ENCODE measurements at regions not wholly inside any gene's neighbourhood (a gene's known extent, or its start where the extent isn't known, plus 50 kb on each side); places are given as distances from the start of the nearest gene placed in this dataset.

DNA sequence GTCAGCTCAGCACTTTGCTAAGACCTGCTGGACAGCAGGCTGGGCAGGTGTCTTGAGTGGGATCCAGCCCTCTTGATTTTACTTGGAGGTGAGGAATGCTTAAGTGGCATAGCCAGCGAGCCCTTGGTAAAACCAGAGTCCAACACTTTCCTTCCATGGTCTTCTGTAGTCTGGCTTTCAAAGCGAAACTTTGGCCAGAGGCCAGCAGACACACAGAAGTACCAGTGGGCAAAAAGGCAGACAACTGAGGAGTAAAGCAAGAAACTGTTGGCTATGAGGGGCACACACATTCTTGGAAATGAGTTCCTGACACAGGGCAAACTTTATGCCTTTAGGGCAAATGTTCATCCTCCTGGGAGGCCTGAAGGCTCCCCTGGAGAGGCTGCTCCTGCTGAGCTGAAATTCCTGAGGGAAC lies 281.0 kb upstream of the POU3F1 start:
- no peak overlapping the region for H2AK5ac ChIP-seq (ENCODE audit: low read length)
- H3K79me1 ChIP-seq (ENCODE audit: low read length) = no peaks in the 10 kb centered on the region
- H2BK5ac ChIP-seq (ENCODE audit: low read length) = no peak overlapping the region
- no peak overlapping the region for H3K9ac ChIP-seq (ENCODE audit: low read length)
- H3K18ac ChIP-seq (ENCODE audit: low read length) = no peak overlapping the region
- peak; percentile 4 for DNase-seq
- H3K27me3 ChIP-seq (ENCODE audit: insufficient read depth, low read length, poor library complexity) = no peaks in the 10 kb centered on the region
- H4K8ac ChIP-seq (ENCODE audit: low read depth, low read length) = no peak overlapping the region
- H3K4me3 ChIP-seq (ENCODE audit: low read length) = no peak overlapping the region
- H4K5ac ChIP-seq (ENCODE audit: low read length) = no peak overlapping the region
- no peaks in the 10 kb centered on the region for H3K4me1 ChIP-seq (ENCODE audit: control insufficient read depth, low read depth, low read length)
- H2BK120ac ChIP-seq (ENCODE audit: low read depth, low read length) = no peak overlapping the region
- no peak overlapping the region for H3K27ac ChIP-seq (ENCODE audit: low read depth, low read length)
- no peak overlapping the region for H3K23ac ChIP-seq (ENCODE audit: low read length)
- no CpG with 5 or more reads among the region's 2 CpGs for WGBS (ENCODE audit: extremely low coverage, insufficient coverage, low lambda C conversion rate)
- no peak overlapping the region for H3K4ac ChIP-seq (ENCODE audit: low read depth, low read length)
- no peaks in the 10 kb centered on the region for H3K79me2 ChIP-seq (ENCODE audit: control insufficient read depth, insufficient read depth, low read length)
- no peak overlapping the region for H3K56ac ChIP-seq (ENCODE audit: low read length)
- H2BK15ac ChIP-seq (replicated peaks; ENCODE audit: low read depth) = no peak overlapping the region
- H3K36me3 ChIP-seq (ENCODE audit: control insufficient read depth, insufficient read depth, low read length) = no peaks in the 10 kb centered on the region
- H3K4me2 ChIP-seq (ENCODE audit: low read length) = no peak overlapping the region

DNA sequence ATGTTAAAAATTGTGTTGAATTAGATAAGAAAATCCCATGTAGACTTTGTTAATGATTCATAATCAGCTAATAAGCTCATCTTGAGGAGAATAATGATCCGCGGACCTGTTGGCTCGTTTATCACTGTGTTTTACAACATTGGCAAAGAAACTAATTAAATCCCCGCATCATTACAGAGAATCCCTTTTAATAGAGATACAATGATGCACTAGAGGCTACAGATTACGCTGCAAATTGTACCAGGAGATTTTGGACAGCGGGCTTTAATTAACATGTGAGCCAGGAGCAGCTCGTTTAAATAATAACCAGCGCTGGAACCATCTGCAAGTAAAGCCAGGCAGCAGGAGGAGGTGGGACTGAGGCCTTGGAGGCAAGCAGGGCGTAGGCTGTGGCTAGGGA lies 280.3 kb upstream of the POU3F1 start:
- Histone ChIP-seq H3K4ac (ENCODE audit: low read depth, low read length) (no peak overlapping the region), H3K79me1 (ENCODE audit: low read length) (no peaks in the 10 kb centered on the region), H3K79me2 (ENCODE audit: control insufficient read depth, insufficient read depth, low read length) (no peaks in the 10 kb centered on the region), H3K23ac (ENCODE audit: low read length) (no peak overlapping the region), H3K18ac (ENCODE audit: low read length) (no peak overlapping the region), H2BK15ac (replicated peaks; ENCODE audit: low read depth) (no peak overlapping the region), H3K4me3 (ENCODE audit: low read length) (no peak overlapping the region), H3K27ac (ENCODE audit: low read depth, low read length) (no peak overlapping the region), H4K5ac (ENCODE audit: low read length) (no peak overlapping the region), H3K4me1 (ENCODE audit: control insufficient read depth, low read depth, low read length) (no peaks in the 10 kb centered on the region), H3K36me3 (ENCODE audit: control insufficient read depth, insufficient read depth, low read length) (no peaks in the 10 kb centered on the region), H3K27me3 (ENCODE audit: insufficient read depth, low read length, poor library complexity) (no peaks in the 10 kb centered on the region), H3K56ac (ENCODE audit: low read length) (no peak overlapping the region), H2BK120ac (ENCODE audit: low read depth, low read length) (no peak overlapping the region), H3K9ac (ENCODE audit: low read length) (no peak overlapping the region), H2BK5ac (ENCODE audit: low read length) (no peak overlapping the region), H2AK5ac (ENCODE audit: low read length) (no peak overlapping the region), H4K8ac (ENCODE audit: low read depth, low read length) (no peak overlapping the region), H3K4me2 (ENCODE audit: low read length) (no peak overlapping the region)
- no peak for DNase-seq
- WGBS (ENCODE audit: extremely low coverage, insufficient coverage, low lambda C conversion rate) = no CpG with 5 or more reads among the region's 9 CpGs

DNA sequence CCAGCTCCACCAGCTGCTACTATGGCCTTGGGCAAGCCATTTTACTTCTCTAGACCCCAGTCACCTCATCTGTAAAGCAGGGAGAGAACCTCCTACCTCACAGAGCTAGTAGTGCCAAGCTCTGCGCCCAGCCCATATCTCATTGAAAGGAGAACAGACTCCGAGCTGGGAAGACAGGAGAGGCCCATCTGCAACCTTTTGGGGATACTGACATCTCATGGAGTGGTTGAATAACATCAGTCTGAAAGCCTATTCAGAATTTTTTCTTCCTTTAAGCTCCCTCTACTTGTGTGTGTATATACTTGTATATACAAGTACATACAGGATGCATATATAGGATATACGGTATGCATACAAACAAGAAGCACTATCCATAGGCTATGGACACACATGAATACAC lies 279.5 kb upstream of the POU3F1 start:
- H4K8ac ChIP-seq (ENCODE audit: low read depth, low read length) = no peak overlapping the region
- H3K27me3 ChIP-seq (ENCODE audit: insufficient read depth, low read length, poor library complexity) = no peaks in the 10 kb centered on the region
- DNase-seq = no peak
- H3K4me2 ChIP-seq (ENCODE audit: low read length) = no peak overlapping the region
- H3K4me3 ChIP-seq (ENCODE audit: low read length) = no peak overlapping the region
- H3K36me3 ChIP-seq (ENCODE audit: control insufficient read depth, insufficient read depth, low read length) = no peaks in the 10 kb centered on the region
- H3K79me2 ChIP-seq (ENCODE audit: control insufficient read depth, insufficient read depth, low read length) = no peaks in the 10 kb centered on the region
- no peak overlapping the region for H3K56ac ChIP-seq (ENCODE audit: low read length)
- no CpG with 5 or more reads among the region's 3 CpGs for WGBS (ENCODE audit: extremely low coverage, insufficient coverage, low lambda C conversion rate)
- H3K23ac ChIP-seq (ENCODE audit: low read length) = no peak overlapping the region
- no peak overlapping the region for H2AK5ac ChIP-seq (ENCODE audit: low read length)
- H4K5ac ChIP-seq (ENCODE audit: low read length) = no peak overlapping the region
- H3K4ac ChIP-seq (ENCODE audit: low read depth, low read length) = no peak overlapping the region
- no peak overlapping the region for H3K9ac ChIP-seq (ENCODE audit: low read length)
- no peaks in the 10 kb centered on the region for H3K79me1 ChIP-seq (ENCODE audit: low read length)
- no peaks in the 10 kb centered on the region for H3K4me1 ChIP-seq (ENCODE audit: control insufficient read depth, low read depth, low read length)
- no peak overlapping the region for H2BK120ac ChIP-seq (ENCODE audit: low read depth, low read length)
- no peak overlapping the region for H3K18ac ChIP-seq (ENCODE audit: low read length)
- H2BK15ac ChIP-seq (replicated peaks; ENCODE audit: low read depth) = no peak overlapping the region
- H2BK5ac ChIP-seq (ENCODE audit: low read length) = no peak overlapping the region
- no peak overlapping the region for H3K27ac ChIP-seq (ENCODE audit: low read depth, low read length)

DNA sequence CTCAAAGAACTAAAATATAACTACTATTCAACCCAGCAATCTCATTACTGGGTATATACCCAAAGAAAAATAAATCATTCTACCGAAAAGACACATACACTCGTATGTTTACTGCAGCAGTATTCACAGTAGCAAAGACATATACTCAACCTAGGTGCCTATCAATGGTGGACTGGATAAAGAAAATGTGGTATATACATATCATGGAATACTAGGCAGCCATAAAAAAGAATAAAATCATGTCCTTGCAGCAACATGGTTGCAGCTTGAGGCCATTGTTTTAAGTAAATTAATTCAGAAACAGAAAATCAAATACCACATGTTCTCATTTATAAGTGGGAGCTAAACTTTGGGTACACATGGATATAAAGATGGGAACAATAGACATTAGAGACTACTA lies 266.2 kb upstream of the POU3F1 start:
- H3K36me3 ChIP-seq (ENCODE audit: control insufficient read depth, insufficient read depth, low read length) = no peaks in the 10 kb centered on the region
- no peak overlapping the region for H2BK15ac ChIP-seq (replicated peaks; ENCODE audit: low read depth)
- no peak for DNase-seq
- no peak overlapping the region for H4K5ac ChIP-seq (ENCODE audit: low read length)
- H3K4me3 ChIP-seq (ENCODE audit: low read length) = no peak overlapping the region
- no peaks in the 10 kb centered on the region for H3K79me2 ChIP-seq (ENCODE audit: control insufficient read depth, insufficient read depth, low read length)
- H3K79me1 ChIP-seq (ENCODE audit: low read length) = no peaks in the 10 kb centered on the region
- H3K9ac ChIP-seq (ENCODE audit: low read length) = no peak overlapping the region
- WGBS (ENCODE audit: extremely low coverage, insufficient coverage, low lambda C conversion rate) = no CpG with 5 or more reads among the region's 2 CpGs
- H2BK120ac ChIP-seq (ENCODE audit: low read depth, low read length) = no peak overlapping the region
- H4K8ac ChIP-seq (ENCODE audit: low read depth, low read length) = no peak overlapping the region
- H3K23ac ChIP-seq (ENCODE audit: low read length) = no peak overlapping the region
- no peak overlapping the region for H3K4ac ChIP-seq (ENCODE audit: low read depth, low read length)
- H3K18ac ChIP-seq (ENCODE audit: low read length) = no peak overlapping the region
- no peak overlapping the region for H3K56ac ChIP-seq (ENCODE audit: low read length)
- H3K27me3 ChIP-seq (ENCODE audit: insufficient read depth, low read length, poor library complexity) = no peaks in the 10 kb centered on the region
- no peak overlapping the region for H3K4me2 ChIP-seq (ENCODE audit: low read length)
- no peaks in the 10 kb centered on the region for H3K4me1 ChIP-seq (ENCODE audit: control insufficient read depth, low read depth, low read length)
- no peak overlapping the region for H3K27ac ChIP-seq (ENCODE audit: low read depth, low read length)
- no peak overlapping the region for H2BK5ac ChIP-seq (ENCODE audit: low read length)
- H2AK5ac ChIP-seq (ENCODE audit: low read length) = no peak overlapping the region

DNA sequence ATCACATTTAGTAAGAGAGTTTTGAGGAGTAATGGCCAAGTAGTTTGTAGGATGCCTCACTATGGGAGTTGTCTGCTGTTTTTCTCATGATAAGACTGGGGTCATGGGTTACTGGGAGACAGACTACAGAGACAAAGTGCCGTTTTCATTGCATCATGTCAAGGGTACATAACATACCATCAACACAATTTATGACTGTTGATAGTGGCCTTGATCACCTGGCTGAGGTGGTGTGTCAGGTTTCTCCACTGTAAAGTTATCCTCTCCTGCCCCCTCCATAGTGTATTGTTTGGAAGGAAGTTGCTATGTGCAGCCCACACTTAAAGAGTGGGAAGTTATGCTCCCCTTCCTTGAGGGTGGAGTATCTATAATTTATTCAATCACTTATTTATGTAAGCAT lies 263.5 kb upstream of the POU3F1 start:
- no peak overlapping the region for H2BK5ac ChIP-seq (ENCODE audit: low read length)
- no peaks in the 10 kb centered on the region for H3K36me3 ChIP-seq (ENCODE audit: control insufficient read depth, insufficient read depth, low read length)
- H2AK5ac ChIP-seq (ENCODE audit: low read length) = no peak overlapping the region
- no peak overlapping the region for H4K8ac ChIP-seq (ENCODE audit: low read depth, low read length)
- no peak overlapping the region for H3K23ac ChIP-seq (ENCODE audit: low read length)
- no peak overlapping the region for H3K27ac ChIP-seq (ENCODE audit: low read depth, low read length)
- no peak overlapping the region for H3K4me3 ChIP-seq (ENCODE audit: low read length)
- H3K4me1 ChIP-seq (ENCODE audit: control insufficient read depth, low read depth, low read length) = no peaks in the 10 kb centered on the region
- no peak overlapping the region for H3K4ac ChIP-seq (ENCODE audit: low read depth, low read length)
- no peak overlapping the region for H2BK15ac ChIP-seq (replicated peaks; ENCODE audit: low read depth)
- no peak overlapping the region for H3K56ac ChIP-seq (ENCODE audit: low read length)
- no peaks in the 10 kb centered on the region for H3K79me2 ChIP-seq (ENCODE audit: control insufficient read depth, insufficient read depth, low read length)
- no CpG with 5 or more reads among the region's 1 CpG for WGBS (ENCODE audit: extremely low coverage, insufficient coverage, low lambda C conversion rate)
- no peak overlapping the region for H3K18ac ChIP-seq (ENCODE audit: low read length)
- no peak overlapping the region for H2BK120ac ChIP-seq (ENCODE audit: low read depth, low read length)
- H3K79me1 ChIP-seq (ENCODE audit: low read length) = no peaks in the 10 kb centered on the region
- no peak overlapping the region for H3K9ac ChIP-seq (ENCODE audit: low read length)
- no peak for DNase-seq
- H3K27me3 ChIP-seq (ENCODE audit: insufficient read depth, low read length, poor library complexity) = no peaks in the 10 kb centered on the region
- H4K5ac ChIP-seq (ENCODE audit: low read length) = no peak overlapping the region
- H3K4me2 ChIP-seq (ENCODE audit: low read length) = no peak overlapping the region

DNA sequence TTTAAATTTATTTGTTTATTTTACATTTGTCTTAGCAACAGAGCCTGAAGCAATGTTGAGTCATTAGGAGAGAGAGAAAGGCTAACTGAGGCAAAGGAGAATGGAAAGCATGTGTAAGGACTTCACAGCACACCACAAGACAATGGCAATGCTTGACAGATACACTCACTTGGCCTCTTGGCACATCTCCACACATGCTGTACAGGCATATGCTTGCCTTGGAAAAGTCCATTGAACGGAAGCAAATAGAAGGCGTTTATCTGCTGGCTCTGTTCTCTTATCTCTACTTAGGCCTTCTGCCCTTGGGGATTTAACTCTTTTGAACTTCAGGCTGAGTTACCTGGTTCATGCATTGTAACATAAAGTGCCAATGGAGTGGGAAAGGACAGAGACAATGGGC lies 262.2 kb upstream of the POU3F1 start:
- Histone ChIP-seq H3K18ac (ENCODE audit: low read length) (no peak overlapping the region), H3K79me2 (ENCODE audit: control insufficient read depth, insufficient read depth, low read length) (no peaks in the 10 kb centered on the region), H3K4me1 (ENCODE audit: control insufficient read depth, low read depth, low read length) (no peaks in the 10 kb centered on the region), H3K36me3 (ENCODE audit: control insufficient read depth, insufficient read depth, low read length) (no peaks in the 10 kb centered on the region), H2BK5ac (ENCODE audit: low read length) (no peak overlapping the region), H3K4ac (ENCODE audit: low read depth, low read length) (no peak overlapping the region), H3K23ac (ENCODE audit: low read length) (no peak overlapping the region), H3K4me2 (ENCODE audit: low read length) (no peak overlapping the region), H4K5ac (ENCODE audit: low read length) (peak overlapping the region; percentile 74), H2AK5ac (ENCODE audit: low read length) (no peak overlapping the region), H3K79me1 (ENCODE audit: low read length) (no peaks in the 10 kb centered on the region), H2BK15ac (replicated peaks; ENCODE audit: low read depth) (no peak overlapping the region), H3K9ac (ENCODE audit: low read length) (no peak overlapping the region), H3K27ac (ENCODE audit: low read depth, low read length) (no peak overlapping the region), H3K27me3 (ENCODE audit: insufficient read depth, low read length, poor library complexity) (no peaks in the 10 kb centered on the region), H4K8ac (ENCODE audit: low read depth, low read length) (no peak overlapping the region), H3K4me3 (ENCODE audit: low read length) (no peak overlapping the region), H2BK120ac (ENCODE audit: low read depth, low read length) (no peak overlapping the region), H3K56ac (ENCODE audit: low read length) (no peak overlapping the region)
- peak; percentile 74 for DNase-seq
- no CpG with 5 or more reads among the region's 2 CpGs for WGBS (ENCODE audit: extremely low coverage, insufficient coverage, low lambda C conversion rate)
